ENCODE measurements at regions not wholly inside any gene's neighbourhood (a gene's known extent, or its start where the extent isn't known, plus 50 kb on each side); places are given as distances from the start of the nearest gene placed in this dataset.

DNA sequence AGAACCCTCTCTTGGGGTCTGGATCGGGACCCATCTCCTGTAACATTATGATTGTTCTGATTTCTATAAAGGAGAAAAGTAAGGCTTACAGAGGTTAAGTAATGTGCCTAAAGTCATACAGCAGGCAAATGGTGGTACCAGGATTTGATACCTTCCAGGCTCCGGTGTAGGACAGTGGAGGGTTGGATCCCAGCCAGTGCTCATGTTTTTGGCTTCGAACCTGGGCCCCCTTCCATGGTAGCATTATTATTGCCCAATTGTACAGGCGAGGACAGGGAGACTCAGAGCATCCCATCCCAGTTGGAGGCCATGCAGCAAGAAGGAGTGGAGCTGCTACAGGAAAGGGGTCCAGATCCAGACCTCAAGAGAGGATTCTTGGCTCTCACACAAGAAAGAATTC, 202.7 kb downstream of the TFAP2C start:
- TF ChIP-seq, protein P1, sequence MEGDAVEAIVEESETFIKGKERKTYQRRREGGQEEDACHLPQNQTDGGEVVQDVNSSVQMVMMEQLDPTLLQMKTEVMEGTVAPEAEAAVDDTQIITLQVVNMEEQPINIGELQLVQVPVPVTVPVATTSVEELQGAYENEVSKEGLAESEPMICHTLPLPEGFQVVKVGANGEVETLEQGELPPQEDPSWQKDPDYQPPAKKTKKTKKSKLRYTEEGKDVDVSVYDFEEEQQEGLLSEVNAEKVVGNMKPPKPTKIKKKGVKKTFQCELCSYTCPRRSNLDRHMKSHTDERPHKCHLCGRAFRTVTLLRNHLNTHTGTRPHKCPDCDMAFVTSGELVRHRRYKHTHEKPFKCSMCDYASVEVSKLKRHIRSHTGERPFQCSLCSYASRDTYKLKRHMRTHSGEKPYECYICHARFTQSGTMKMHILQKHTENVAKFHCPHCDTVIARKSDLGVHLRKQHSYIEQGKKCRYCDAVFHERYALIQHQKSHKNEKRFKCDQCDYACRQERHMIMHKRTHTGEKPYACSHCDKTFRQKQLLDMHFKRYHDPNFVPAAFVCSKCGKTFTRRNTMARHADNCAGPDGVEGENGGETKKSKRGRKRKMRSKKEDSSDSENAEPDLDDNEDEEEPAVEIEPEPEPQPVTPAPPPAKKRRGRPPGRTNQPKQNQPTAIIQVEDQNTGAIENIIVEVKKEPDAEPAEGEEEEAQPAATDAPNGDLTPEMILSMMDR (conservative IDR thresholded peaks at IDR 0.05; ENCODE audit: low read depth, low read length) = no peak
- no peak for TF ChIP-seq EZH2 (IDR thresholded peaks at IDR 0.05; ENCODE audit: borderline replicate concordance, low read depth, low read length, poor library complexity, severe bottlenecking)
